Frontal cortex (tissue), 3 donors: ENCODE measurements at regions not wholly inside any gene's neighbourhood (a gene's known extent, or its start where the extent isn't known, plus 50 kb on each side); places are given as distances from the start of the nearest gene placed in this dataset.

Experiments
- DNase-seq, 2 donors: peaks; one replicate each; pipeline ENCODE4 v3.0.0; 2012; ENCODE audit warnings: low spot score in 2 of 2
- FAIRE-seq: peaks from 2 replicates; lab custom pipeline; 2012; peaks lifted over from hg19 to GRCh38; lab: Jason Lieb, UNC
- donor health status: control.
- donor health status: control.
- donor health status: control.

GRCh38 chr4:33561259-33561658 lies 2683.1 kb downstream of the ARAP2 start:
- DNase-seq (no peak), FAIRE-seq (peak; percentile 92)

- DNase-seq (no peak), FAIRE-seq (no peak)
Observed at GRCh38 chr4:33566649-33567048, 2677.7 kb downstream of the ARAP2 start.

- DNase-seq (no peak), FAIRE-seq (no peak)
Observed at GRCh38 chr4:33577791-33578190, 2666.5 kb downstream of the ARAP2 start.

GRCh38 chr4:33579951-33580350 lies 2664.4 kb downstream of the ARAP2 start:
- DNase-seq (no peak), FAIRE-seq (no peak)

GRCh38 chr4:33592701-33593100 lies 2651.6 kb downstream of the ARAP2 start:
- FAIRE-seq (no peak), DNase-seq (no peak)

- FAIRE-seq = no peak
Observed at GRCh38 chr4:33606951-33607350, 2637.4 kb downstream of the ARAP2 start.

GRCh38 chr4:33616121-33616520 lies 2628.2 kb downstream of the ARAP2 start:
- no peak for DNase-seq
- FAIRE-seq = no peak

More at GRCh38 chr4:33606951-33607350, 2637.4 kb downstream of the ARAP2 start:
- no peak for DNase-seq

GRCh38 chr4:33625748-33626147 lies 2618.6 kb downstream of the ARAP2 start:
- DNase-seq (no peak), FAIRE-seq (no peak)

GRCh38 chr4:33626221-33626620 lies 2618.1 kb downstream of the ARAP2 start:
- DNase-seq = no peak
- FAIRE-seq = no peak

- DNase-seq (peak in 1 of 2 donors; percentile 2), FAIRE-seq (no peak)
Observed at GRCh38 chr4:33628296-33628695, 2616.0 kb downstream of the ARAP2 start.

- FAIRE-seq (no peak), DNase-seq (no peak)
Observed at GRCh38 chr4:33649015-33649414, 2595.3 kb downstream of the ARAP2 start.

- no peak for FAIRE-seq
Observed at GRCh38 chr4:33649471-33649870, 2594.8 kb downstream of the ARAP2 start.

GRCh38 chr4:33650036-33650435 lies 2594.3 kb downstream of the ARAP2 start:
- DNase-seq (no peak), FAIRE-seq (no peak)

More at GRCh38 chr4:33649471-33649870, 2594.8 kb downstream of the ARAP2 start:
- DNase-seq = no peak

GRCh38 chr4:33658971-33659370 lies 2585.3 kb downstream of the ARAP2 start:
- FAIRE-seq (no peak), DNase-seq (no peak)

- DNase-seq (no peak), FAIRE-seq (no peak)
Observed at GRCh38 chr4:33661636-33662035, 2582.7 kb downstream of the ARAP2 start.

- DNase-seq (no peak), FAIRE-seq (no peak)
Observed at GRCh38 chr4:33685939-33686338, 2558.4 kb downstream of the ARAP2 start.

GRCh38 chr4:33696041-33696440 lies 2548.3 kb downstream of the ARAP2 start:
- DNase-seq = no peak
- no peak for FAIRE-seq

GRCh38 chr4:33696586-33696985 lies 2547.7 kb downstream of the ARAP2 start:
- no peak for FAIRE-seq

GRCh38 chr4:33709247-33709646 lies 2535.1 kb downstream of the ARAP2 start:
- no peak for FAIRE-seq

More at GRCh38 chr4:33696586-33696985, 2547.7 kb downstream of the ARAP2 start:
- no peak for DNase-seq

GRCh38 chr4:33711826-33712225 lies 2532.5 kb downstream of the ARAP2 start:
- FAIRE-seq (no peak), DNase-seq (no peak)

More at GRCh38 chr4:33709247-33709646, 2535.1 kb downstream of the ARAP2 start:
- no peak for DNase-seq

GRCh38 chr4:33714971-33715370 lies 2529.3 kb downstream of the ARAP2 start:
- no peak for FAIRE-seq
- DNase-seq = no peak

GRCh38 chr4:33715841-33716395 lies 2528.4 kb downstream of the ARAP2 start:
- no peak for DNase-seq
- FAIRE-seq = no peak
